WTC11 (cell line): ENCODE measurements at regions not wholly inside any gene's neighbourhood (a gene's known extent, or its start where the extent isn't known, plus 50 kb on each side); places are given as distances from the start of the nearest gene placed in this dataset.
"Not testable (repeated sequence)": the region's sequence is repeated elsewhere in the genome, so short reads cannot be mapped to it uniquely, and the experiment has no call there.

Experiments used
- ATAC-seq: fragments of 200-7000 bp; cut with Tn5 transposase; 2 replicates; pipeline ENCODE4 v1.10.0; 2021; ENCODE audit warnings: mild to moderate bottlenecking, moderate library complexity
- CTCF ChIA-PET: fragments of 300-600 bp; sonication (Branson Sonifier 250); formaldehyde crosslinking; loops from one replicate; lab custom pipeline; 2021; ENCODE audit warnings: antibody characterized with exemption; lab: Charles Lee
- POLR2A ChIA-PET: fragments of 350-600 bp; sonication (Branson Sonifier 250); formaldehyde crosslinking; loops from one replicate; lab custom pipeline; 2021; ENCODE audit warnings: antibody characterized with exemption; lab: Charles Lee
- DNase-seq: peaks from one replicate; pipeline ENCODE4 v3.0.0; 2021; ENCODE audit warnings: low spot score
- H3K27ac Mint-ChIP-seq: 2 replicates; pipeline ENCODE4 v1.8.0; 2021; ENCODE audit warnings: mixed read lengths
- H3K27me3 Mint-ChIP-seq: 2 replicates; pipeline ENCODE4 v1.8.0; 2021; ENCODE audit warnings: low read depth, mild to moderate bottlenecking, moderate library complexity, mixed read lengths
- H3K36me3 Mint-ChIP-seq: 2 replicates; pipeline ENCODE4 v1.8.0; 2021; ENCODE audit warnings: mixed read lengths
- H3K4me1 Mint-ChIP-seq: 2 replicates; pipeline ENCODE4 v1.8.0; 2022; ENCODE audit warnings: mixed read lengths
- H3K4me3 Mint-ChIP-seq: 2 replicates; pipeline ENCODE4 v1.8.0; 2021; ENCODE audit warnings: mild to moderate bottlenecking, moderate library complexity, mixed read lengths
- H3K9me3 Mint-ChIP-seq: 2 replicates; pipeline ENCODE4 v1.8.0; 2021; ENCODE audit warnings: mixed read lengths
- AR ChIP-seq: fragments of 250-450 bp; sonication (Bioruptor Pico); IDR thresholded peaks from 2 replicates; pipeline ENCODE4 v1.9.0; 2021; ENCODE audit warnings: mild to moderate bottlenecking
- ATF1 ChIP-seq: sonication (generic); formaldehyde crosslinking; IDR thresholded peaks from 2 replicates; pipeline ENCODE4 v1.8.1; 2023; ENCODE audit warnings: mild to moderate bottlenecking, moderate library complexity, missing genetic modification reagents
- E2F4 ChIP-seq: sonication (generic); formaldehyde crosslinking; IDR thresholded peaks from 2 replicates; pipeline ENCODE4 v1.8.1; 2022; ENCODE audit warnings: low read depth, mild to moderate bottlenecking, moderate library complexity, missing genetic modification reagents, borderline replicate concordance
- E2F5 ChIP-seq: sonication (generic); formaldehyde crosslinking; IDR thresholded peaks from 2 replicates; pipeline ENCODE4 v1.8.1; 2022; ENCODE audit warnings: mild to moderate bottlenecking, moderate library complexity, missing genetic modification reagents
- EMX1 ChIP-seq: fragments of 250-450 bp; sonication (Bioruptor Pico); IDR thresholded peaks from 2 replicates; pipeline ENCODE4 v1.8.0; 2021; ENCODE audit warnings: mild to moderate bottlenecking
- FOXJ3 ChIP-seq: sonication (generic); formaldehyde crosslinking; IDR thresholded peaks from 2 replicates; pipeline ENCODE4 v1.9.0; 2021; ENCODE audit warnings: missing genetic modification reagents, mild to moderate bottlenecking, borderline replicate concordance
- GRHL2 ChIP-seq: fragments of 250-450 bp; sonication (Bioruptor Pico); IDR thresholded peaks from 2 replicates; pipeline ENCODE4 v1.8.0; 2022; ENCODE audit warnings: mild to moderate bottlenecking, moderate library complexity; ENCODE audit not compliant: insufficient replicate concordance, severe bottlenecking
- IRF2 ChIP-seq: sonication (generic); formaldehyde crosslinking; IDR thresholded peaks from 2 replicates; pipeline ENCODE4 v1.8.0; 2022; ENCODE audit warnings: low read depth, missing genetic modification reagents, borderline replicate concordance
- NFATC4 ChIP-seq: fragments of 250-450 bp; sonication (Bioruptor Pico); IDR thresholded peaks from 2 replicates; pipeline ENCODE4 v1.9.0; 2021; ENCODE audit warnings: mild to moderate bottlenecking
- TEAD4 ChIP-seq: sonication (generic); formaldehyde crosslinking; IDR thresholded peaks from 2 replicates; pipeline ENCODE4 v1.8.0; 2022; ENCODE audit warnings: mild to moderate bottlenecking, missing genetic modification reagents
- ZNF396 ChIP-seq: fragments of 250-450 bp; sonication (Bioruptor Pico); IDR thresholded peaks from 2 replicates; pipeline ENCODE4 v1.8.0; 2021; ENCODE audit warnings: mild to moderate bottlenecking, moderate library complexity, borderline replicate concordance
- ZNF416 ChIP-seq: fragments of 250-450 bp; sonication (Bioruptor Pico); IDR thresholded peaks from 2 replicates; pipeline ENCODE4 v1.9.0; 2021; ENCODE audit warnings: mild to moderate bottlenecking, inconsistent platforms
- ZNF532 ChIP-seq: fragments of 250-450 bp; sonication (Bioruptor Pico); IDR thresholded peaks from 2 replicates; pipeline ENCODE4 v1.9.0; 2021; ENCODE audit warnings: mild to moderate bottlenecking, borderline replicate concordance
- TF ChIP-seq, protein P1 (sequence below): sonication (generic); formaldehyde crosslinking; IDR thresholded peaks from 2 replicates; pipeline ENCODE4 v1.8.1; 2023; ENCODE audit warnings: mild to moderate bottlenecking, moderate library complexity, missing genetic modification reagents

DNA sequence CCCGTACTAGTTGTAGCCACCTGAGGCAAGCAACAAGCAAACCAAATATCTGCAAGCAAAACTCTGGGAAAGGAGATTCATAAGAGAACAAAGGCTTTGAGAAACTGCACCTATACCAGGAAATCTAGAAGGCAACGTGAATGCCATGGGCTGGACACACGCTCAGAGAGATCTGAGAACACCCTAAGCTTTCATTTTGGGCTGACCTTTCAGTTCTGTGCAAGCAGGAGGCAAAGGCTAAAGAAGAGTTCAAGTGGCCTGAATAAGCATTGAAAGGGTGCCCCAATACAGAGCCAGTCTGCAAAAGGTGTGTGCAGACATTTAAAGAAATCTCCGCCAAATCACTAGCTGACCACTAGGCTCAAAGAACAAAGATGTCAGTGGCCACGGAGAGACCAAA is 461.6 kb downstream of the PYDC2 start (continued):
- TF ChIP-seq ZNF532 (CRISPR knock-in tag), result no peak
- TF ChIP-seq IRF2 (CRISPR knock-in tag), result no peak
- no peak for TF ChIP-seq EMX1 (CRISPR knock-in tag)
- TF ChIP-seq, protein P1, sequence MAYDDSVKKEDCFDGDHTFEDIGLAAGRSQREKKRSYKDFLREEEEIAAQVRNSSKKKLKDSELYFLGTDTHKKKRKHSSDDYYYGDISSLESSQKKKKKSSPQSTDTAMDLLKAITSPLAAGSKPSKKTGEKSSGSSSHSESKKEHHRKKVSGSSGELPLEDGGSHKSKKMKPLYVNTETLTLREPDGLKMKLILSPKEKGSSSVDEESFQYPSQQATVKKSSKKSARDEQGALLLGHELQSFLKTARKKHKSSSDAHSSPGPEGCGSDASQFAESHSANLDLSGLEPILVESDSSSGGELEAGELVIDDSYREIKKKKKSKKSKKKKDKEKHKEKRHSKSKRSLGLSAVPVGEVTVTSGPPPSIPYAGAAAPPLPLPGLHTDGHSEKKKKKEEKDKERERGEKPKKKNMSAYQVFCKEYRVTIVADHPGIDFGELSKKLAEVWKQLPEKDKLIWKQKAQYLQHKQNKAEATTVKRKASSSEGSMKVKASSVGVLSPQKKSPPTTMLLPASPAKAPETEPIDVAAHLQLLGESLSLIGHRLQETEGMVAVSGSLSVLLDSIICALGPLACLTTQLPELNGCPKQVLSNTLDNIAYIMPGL (CRISPR knock-in tag), result no peak
- no peak for TF ChIP-seq ZNF416
- TF ChIP-seq GRHL2 (CRISPR knock-in tag), result no peak
- no peak for TF ChIP-seq FOXJ3 (CRISPR knock-in tag)
- TF ChIP-seq TEAD4 (CRISPR knock-in tag), result no peak
- TF ChIP-seq E2F5 (CRISPR knock-in tag), result no peak
- no peak for TF ChIP-seq E2F4 (CRISPR knock-in tag)
- TF ChIP-seq, all 79 proteins: peak for 0

DNA sequence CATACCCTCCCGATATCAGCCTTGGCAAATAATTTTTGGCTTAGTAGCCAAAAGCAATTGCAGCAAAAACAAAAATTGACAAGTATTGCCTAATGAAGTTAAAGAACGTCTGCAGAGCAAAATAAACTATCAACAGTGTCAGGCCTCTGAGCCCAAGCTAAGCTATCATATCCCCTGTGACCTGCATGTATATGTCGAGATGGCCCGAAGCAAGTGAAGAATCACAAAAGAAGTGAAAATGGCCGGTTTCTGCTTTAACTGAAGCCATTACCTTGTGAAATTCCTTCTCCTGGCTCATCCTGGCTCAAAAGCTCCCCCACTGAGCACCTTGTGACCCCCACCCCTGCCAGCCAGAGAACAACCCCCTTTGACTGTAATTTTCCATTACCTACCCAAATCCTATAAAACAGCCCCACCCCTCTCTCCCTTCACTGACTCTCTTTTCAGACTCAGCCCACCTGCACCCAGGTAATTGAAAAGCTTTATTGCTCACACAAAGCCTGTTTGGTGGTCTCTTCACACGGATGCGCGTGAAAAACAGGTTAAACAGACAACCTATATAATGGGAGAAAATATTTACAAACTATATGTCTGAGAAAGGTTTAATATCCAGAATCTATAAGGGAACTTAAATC is 466.3 kb downstream of the PYDC2 start:
- peak; percentile 28; the same call in 1 of the 2 replicates for ATAC-seq

DNA sequence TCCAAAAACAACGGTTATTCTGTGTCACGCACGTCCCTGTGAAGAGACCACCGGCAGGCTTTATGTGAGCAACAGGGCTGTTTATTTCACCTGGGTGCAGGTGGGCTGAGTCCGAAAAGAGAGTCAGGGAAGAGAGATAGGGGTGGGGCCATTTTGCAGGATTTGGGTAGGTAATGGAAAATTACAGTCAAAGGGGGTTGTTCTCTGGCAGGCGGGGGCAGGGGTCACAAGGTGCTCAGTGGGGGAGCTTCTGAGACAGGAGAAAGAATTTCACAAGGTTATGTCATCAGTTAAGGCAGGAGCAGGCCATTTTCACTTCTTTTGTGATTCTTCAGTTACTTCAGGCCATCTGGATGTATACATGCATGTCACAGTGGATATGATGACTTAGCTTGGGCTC is 467.0 kb downstream of the PYDC2 start:
- CTCF ChIA-PET, H3K4me3 Mint-ChIP-seq, H3K27me3 Mint-ChIP-seq: not testable (repeated sequence)
- H3K36me3 Mint-ChIP-seq, result peaks cover 19% of the 10 kb centered on the region
- peak; percentile 39; the same call in 1 of the 2 replicates for ATAC-seq
- POLR2A ChIA-PET, result interaction anchor here (0.7 kb wide), 1 partner anchor 201 kb away, joined by 3 read pairs; no protein-coding TSS in a partner anchor
- peaks cover 16% of the 10 kb centered on the region for H3K9me3 Mint-ChIP-seq
- H3K4me1 Mint-ChIP-seq, result peaks cover 45% of the 10 kb centered on the region
- H3K27ac Mint-ChIP-seq, result peak overlapping the region; percentile 99
- DNase-seq, result peak; percentile 60

More for the DNA sequence above, 466.3 kb downstream of the PYDC2 start:
- CTCF ChIA-PET, DNase-seq, H3K27me3 Mint-ChIP-seq: not testable (repeated sequence)
- H3K27ac Mint-ChIP-seq, result peak overlapping the region; percentile 99
- H3K36me3 Mint-ChIP-seq, result peaks cover 19% of the 10 kb centered on the region
- H3K4me3 Mint-ChIP-seq, result peak overlapping the region; percentile 67
- peaks cover 16% of the 10 kb centered on the region for H3K9me3 Mint-ChIP-seq
- peaks cover 50% of the 10 kb centered on the region for H3K4me1 Mint-ChIP-seq
- POLR2A ChIA-PET, result interaction anchor here (0.7 kb wide), 1 partner anchor 201 kb away, joined by 3 read pairs; no protein-coding TSS in a partner anchor

GRCh38 chr3:191944835-191945234 is 483.9 kb downstream of the PYDC2 start:
- CTCF ChIA-PET, result no interaction called here
- no peak overlapping the region for H3K4me3 Mint-ChIP-seq
- POLR2A ChIA-PET, result no interaction called here
- no peak for ATAC-seq
- H3K4me1 Mint-ChIP-seq, result peaks cover 4% of the 10 kb centered on the region; the same call in 1 of the 2 replicates
- no peak overlapping the region for H3K27ac Mint-ChIP-seq
- no peak for DNase-seq
- H3K27me3 Mint-ChIP-seq, result no peaks in the 10 kb centered on the region
- no peaks in the 10 kb centered on the region for H3K9me3 Mint-ChIP-seq
- H3K36me3 Mint-ChIP-seq, result no peaks in the 10 kb centered on the region
- TF ChIP-seq ZNF396 (CRISPR knock-in tag), result no peak
- TF ChIP-seq AR (CRISPR knock-in tag), result no peak
- no peak for TF ChIP-seq ATF1 (CRISPR knock-in tag)
- TF ChIP-seq NFATC4 (CRISPR knock-in tag), result no peak
